ENCODE measurements at regions not wholly inside any gene's neighbourhood (a gene's known extent, or its start where the extent isn't known, plus 50 kb on each side); places are given as distances from the start of the nearest gene placed in this dataset.

DNA sequence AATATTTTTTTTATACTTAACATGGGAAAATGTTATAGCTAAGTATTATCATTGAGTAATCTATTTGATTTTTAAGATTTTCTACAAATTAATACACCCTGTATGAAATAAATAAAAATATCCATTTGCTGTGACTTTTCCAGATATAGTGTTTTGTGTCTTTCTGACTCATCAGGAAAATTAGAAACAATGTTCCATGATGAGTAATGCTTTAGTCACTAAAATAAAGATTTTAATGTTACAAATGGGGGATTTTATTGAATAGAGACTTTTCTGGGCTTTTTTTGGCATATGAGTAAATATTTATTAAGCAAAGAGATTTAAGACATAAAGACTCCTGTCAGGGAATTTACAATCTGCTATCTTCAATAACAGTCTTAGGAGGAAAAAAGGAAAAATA lies 279.2 kb upstream of the NOCT start:
- Histone ChIP-seq H3K4me1 (ENCODE audit: insufficient read depth, low read length) (no peaks in the 10 kb centered on the region), H3K4me3 (ENCODE audit: low read length) (no peak overlapping the region), H3K27me3 (ENCODE audit: insufficient read depth, low read length, poor library complexity, severe bottlenecking) (no peaks in the 10 kb centered on the region), H3K27ac (ENCODE audit: low read depth, low read length) (no peak overlapping the region), H3K9me3 (ENCODE audit: low read length) (no peaks in the 10 kb centered on the region), H3K36me3 (ENCODE audit: insufficient read depth, low read length) (no peaks in the 10 kb centered on the region)
- peaks cover 2 to 5% (median 4%) of the 10 kb centered on the region in 5 donors for H3K9me3 Mint-ChIP-seq
- no peak overlapping the region for H3K4me3 Mint-ChIP-seq
- no peaks in the 10 kb centered on the region for H3K36me3 Mint-ChIP-seq
- no peaks in the 10 kb centered on the region for H3K4me1 Mint-ChIP-seq
- POLR2A ChIA-PET: no interaction called here
- peak overlapping the region in 1 of 8 donors; percentile 10 for H3K27ac Mint-ChIP-seq
- H3K27me3 Mint-ChIP-seq: no peaks in the 10 kb centered on the region
- no peak for DNase-seq
- CTCF ChIA-PET: no interaction called here

DNA sequence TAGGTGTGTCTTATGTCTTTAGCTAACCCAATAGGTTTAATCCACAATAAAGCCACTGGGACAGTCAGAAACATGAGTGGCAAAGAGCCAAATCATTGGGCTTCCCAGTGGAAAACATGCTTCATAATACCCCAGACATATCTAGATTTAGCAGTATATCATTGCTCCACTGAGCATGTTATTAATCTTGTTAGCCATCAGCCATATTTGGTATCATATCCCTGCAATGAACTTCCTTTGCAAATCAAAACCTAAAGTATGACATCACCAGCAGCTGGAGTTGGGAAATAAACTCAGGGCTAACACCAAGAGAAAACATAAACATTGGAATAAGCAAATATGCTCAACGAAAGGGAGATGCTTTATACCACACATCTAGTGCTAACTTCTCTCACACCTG lies 280.8 kb upstream of the NOCT start:
- Histone ChIP-seq H3K9me3 (ENCODE audit: low read length) (no peaks in the 10 kb centered on the region), H3K36me3 (ENCODE audit: insufficient read depth, low read length) (no peaks in the 10 kb centered on the region), H3K27ac (ENCODE audit: low read depth, low read length) (no peak overlapping the region), H3K4me3 (ENCODE audit: low read length) (no peak overlapping the region), H3K27me3 (ENCODE audit: insufficient read depth, low read length, poor library complexity, severe bottlenecking) (no peaks in the 10 kb centered on the region), H3K4me1 (ENCODE audit: insufficient read depth, low read length) (no peaks in the 10 kb centered on the region)
- Mint-ChIP-seq H3K9me3 (peaks cover 0 to 5% (median 4%) of the 10 kb centered on the region in 5 donors), H3K36me3 (no peaks in the 10 kb centered on the region), H3K27ac (no peak overlapping the region), H3K27me3 (no peaks in the 10 kb centered on the region), H3K4me3 (no peak overlapping the region), H3K4me1 (no peaks in the 10 kb centered on the region)
- CTCF ChIA-PET: no interaction called here
- POLR2A ChIA-PET: no interaction called here
- no peak for DNase-seq

DNA sequence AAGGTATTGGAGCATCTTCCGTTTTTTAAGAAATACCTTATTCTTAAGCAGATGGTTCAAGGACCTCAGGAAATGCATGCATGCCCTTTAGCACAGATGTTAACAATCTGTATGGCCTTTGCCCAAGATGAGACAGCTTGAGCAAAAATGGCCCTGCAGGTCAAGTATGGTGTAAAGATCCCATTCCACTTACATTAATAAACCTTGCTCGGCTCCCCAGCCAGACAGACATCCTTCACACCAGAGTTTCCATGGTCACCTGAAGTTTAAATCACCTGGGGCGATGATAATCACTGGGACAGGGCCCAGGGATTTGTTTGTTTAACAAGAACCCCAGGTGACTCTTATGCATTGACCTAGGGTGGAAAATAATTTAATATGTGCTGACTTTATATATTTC lies 287.0 kb upstream of the NOCT start:
- ChIA-PET POLR2A (no interaction called here), CTCF (no interaction called here)
- no peak overlapping the region for H3K27ac Mint-ChIP-seq
- H3K36me3 Mint-ChIP-seq: no peaks in the 10 kb centered on the region
- no peaks in the 10 kb centered on the region for H3K4me1 Mint-ChIP-seq
- no peak overlapping the region for H3K4me3 Mint-ChIP-seq
- peaks cover 4 to 6% of the 10 kb centered on the region in 2 donors for H3K27me3 Mint-ChIP-seq
- DNase-seq: no peak
- Histone ChIP-seq H3K27ac (ENCODE audit: low read depth, low read length) (no peak overlapping the region), H3K9me3 (ENCODE audit: low read length) (no peaks in the 10 kb centered on the region), H3K4me1 (ENCODE audit: insufficient read depth, low read length) (no peaks in the 10 kb centered on the region), H3K4me3 (ENCODE audit: low read length) (no peak overlapping the region), H3K27me3 (ENCODE audit: insufficient read depth, low read length, poor library complexity, severe bottlenecking) (no peaks in the 10 kb centered on the region), H3K36me3 (ENCODE audit: insufficient read depth, low read length) (no peaks in the 10 kb centered on the region)
- peaks cover 0 to 5% (median 3%) of the 10 kb centered on the region in 5 donors for H3K9me3 Mint-ChIP-seq

DNA sequence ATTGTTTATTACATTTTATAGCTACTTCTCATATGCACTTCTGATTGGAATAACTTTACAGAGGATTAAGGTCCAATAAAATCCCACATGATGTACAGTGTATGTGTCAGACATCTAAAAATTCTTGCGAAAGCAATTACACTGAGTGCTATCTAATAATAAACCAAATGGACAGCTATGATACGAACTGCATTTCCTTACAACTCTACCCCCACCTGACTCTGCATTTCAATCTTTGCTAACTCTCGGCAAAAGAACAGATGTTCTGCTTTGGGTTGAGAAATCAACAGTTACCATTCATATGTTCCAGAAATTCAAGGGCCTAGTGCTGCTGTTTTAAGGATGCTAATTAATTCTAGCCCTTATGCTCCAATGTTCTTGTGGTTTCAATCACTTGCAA lies 287.9 kb upstream of the NOCT start:
- H3K27me3 ChIP-seq (ENCODE audit: insufficient read depth, low read length, poor library complexity, severe bottlenecking): no peaks in the 10 kb centered on the region
- no peaks in the 10 kb centered on the region for H3K36me3 ChIP-seq (ENCODE audit: insufficient read depth, low read length)
- POLR2A ChIA-PET: no interaction called here
- H3K4me3 ChIP-seq (ENCODE audit: low read length): no peak overlapping the region
- H3K9me3 Mint-ChIP-seq: peaks cover 0 to 3% (median 2%) of the 10 kb centered on the region in 5 donors
- CTCF ChIA-PET: no interaction called here
- H3K9me3 ChIP-seq (ENCODE audit: low read length): no peaks in the 10 kb centered on the region
- H3K27me3 Mint-ChIP-seq: peaks cover 4 to 6% of the 10 kb centered on the region in 2 donors
- no peaks in the 10 kb centered on the region for H3K36me3 Mint-ChIP-seq
- H3K27ac ChIP-seq (ENCODE audit: low read depth, low read length): no peak overlapping the region
- H3K4me1 Mint-ChIP-seq: no peaks in the 10 kb centered on the region
- no peaks in the 10 kb centered on the region for H3K4me1 ChIP-seq (ENCODE audit: insufficient read depth, low read length)
- DNase-seq: no peak
- H3K4me3 Mint-ChIP-seq: no peak overlapping the region
- H3K27ac Mint-ChIP-seq: no peak overlapping the region

DNA sequence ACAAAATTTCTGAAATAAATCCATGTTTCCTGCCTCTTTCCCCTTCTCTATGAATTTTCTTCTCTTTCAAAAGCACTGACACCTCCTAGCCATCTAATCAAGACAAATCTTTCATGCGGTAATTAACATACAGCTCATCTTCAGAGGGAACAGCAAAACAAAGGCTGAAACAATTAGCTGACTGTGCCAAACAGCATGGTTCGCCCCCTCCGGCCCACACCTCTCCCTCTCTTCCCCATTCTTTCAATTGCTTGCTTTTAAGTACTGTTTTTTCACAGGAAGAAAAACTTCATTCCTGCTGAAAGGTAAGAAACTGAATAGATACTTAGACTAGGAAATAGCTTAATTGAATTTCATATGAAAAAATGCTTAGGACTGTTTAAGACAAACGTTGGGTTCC lies 291.1 kb upstream of the NOCT start:
- Histone ChIP-seq H3K9me3 (ENCODE audit: low read length) (no peaks in the 10 kb centered on the region), H3K36me3 (ENCODE audit: insufficient read depth, low read length) (no peaks in the 10 kb centered on the region), H3K27ac (ENCODE audit: low read depth, low read length) (no peak overlapping the region), H3K4me3 (ENCODE audit: low read length) (no peak overlapping the region), H3K4me1 (ENCODE audit: insufficient read depth, low read length) (no peaks in the 10 kb centered on the region), H3K27me3 (ENCODE audit: insufficient read depth, low read length, poor library complexity, severe bottlenecking) (no peaks in the 10 kb centered on the region)
- Mint-ChIP-seq H3K9me3 (peaks cover 0 to 4% (median 2%) of the 10 kb centered on the region in 5 donors), H3K27me3 (peaks cover 4 to 6% of the 10 kb centered on the region in 2 donors), H3K27ac (no peak overlapping the region), H3K4me1 (no peaks in the 10 kb centered on the region), H3K36me3 (no peaks in the 10 kb centered on the region), H3K4me3 (no peak overlapping the region)
- ChIA-PET POLR2A (no interaction called here), CTCF (no interaction called here)
- no peak for DNase-seq

DNA sequence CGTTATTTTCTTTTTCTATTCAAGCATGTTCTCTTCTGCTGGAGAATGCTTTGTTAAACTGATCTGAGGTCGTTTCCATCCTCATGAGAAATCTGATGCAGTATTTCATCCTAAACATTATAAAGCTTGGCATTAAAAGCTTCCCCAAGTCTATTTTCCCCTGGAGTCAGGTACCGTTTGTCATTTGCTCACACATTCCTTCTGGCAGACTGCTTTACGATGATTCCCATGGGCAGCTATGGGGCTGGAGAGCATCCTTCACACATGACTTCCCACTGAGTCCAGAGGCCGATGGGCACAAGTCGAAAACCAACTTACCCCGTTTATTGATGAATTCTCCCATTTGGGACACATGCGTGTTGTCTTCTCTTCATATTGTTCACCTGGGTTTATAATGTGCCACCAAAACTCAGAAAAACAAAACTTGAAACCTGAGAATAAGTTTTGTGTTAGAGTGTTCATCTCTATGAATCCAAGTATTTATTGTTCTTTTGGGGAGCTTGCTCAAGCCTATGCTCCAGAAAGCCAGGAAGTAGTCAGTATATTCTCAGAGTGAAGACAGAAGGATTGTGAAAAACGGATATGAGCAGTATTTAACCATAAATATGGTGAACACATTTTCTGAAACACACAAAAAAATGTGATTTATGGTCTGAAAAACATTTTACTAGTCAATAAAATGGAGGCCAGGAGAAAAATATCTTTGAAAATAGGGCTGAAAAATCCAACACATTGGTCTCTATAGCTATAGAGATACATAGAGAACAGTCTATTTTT lies 298.8 kb upstream of the NOCT start:
- Histone ChIP-seq H3K9me3 (ENCODE audit: low read length) (no peaks in the 10 kb centered on the region), H3K36me3 (ENCODE audit: insufficient read depth, low read length) (no peaks in the 10 kb centered on the region), H3K27me3 (ENCODE audit: insufficient read depth, low read length, poor library complexity, severe bottlenecking) (no peaks in the 10 kb centered on the region), H3K27ac (ENCODE audit: low read depth, low read length) (no peak overlapping the region), H3K4me1 (ENCODE audit: insufficient read depth, low read length) (no peaks in the 10 kb centered on the region), H3K4me3 (ENCODE audit: low read length) (no peak overlapping the region)
- no peak for DNase-seq
- ChIA-PET CTCF (no interaction called here), POLR2A (no interaction called here)
- no peak overlapping the region for H3K4me3 Mint-ChIP-seq
- H3K36me3 Mint-ChIP-seq: no peaks in the 10 kb centered on the region
- H3K27me3 Mint-ChIP-seq: no peaks in the 10 kb centered on the region
- no peaks in the 10 kb centered on the region for H3K4me1 Mint-ChIP-seq
- H3K9me3 Mint-ChIP-seq: peaks cover 0 to 6% (median 3%) of the 10 kb centered on the region in 5 donors
- H3K27ac Mint-ChIP-seq: no peak overlapping the region

DNA sequence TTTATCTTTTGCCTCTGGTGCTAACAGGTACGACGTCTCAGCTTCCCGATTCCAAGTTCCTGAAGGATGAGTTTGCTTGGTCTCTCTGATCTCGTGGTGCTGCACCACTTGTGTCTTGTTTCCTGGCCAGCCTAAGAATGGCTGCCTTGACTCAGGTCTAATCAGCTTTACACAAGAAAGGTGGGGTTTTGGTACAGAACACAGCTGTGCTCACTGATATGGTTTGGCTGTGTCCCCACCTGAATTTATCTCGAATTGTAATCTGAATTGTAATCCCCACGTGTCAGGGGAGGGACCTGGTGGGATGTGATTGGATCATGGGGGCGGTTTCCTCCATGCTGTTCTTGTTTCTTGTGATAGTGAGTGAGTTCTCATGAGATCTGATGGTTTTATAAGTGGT lies 305.3 kb upstream of the NOCT start:
- H3K27ac Mint-ChIP-seq: no peak overlapping the region
- no peak overlapping the region for H3K4me3 ChIP-seq (ENCODE audit: low read length)
- H3K36me3 Mint-ChIP-seq: no peaks in the 10 kb centered on the region
- H3K36me3 ChIP-seq (ENCODE audit: insufficient read depth, low read length): no peaks in the 10 kb centered on the region
- CTCF ChIA-PET: interaction anchor here (1.2 kb wide), 1 partner anchor 12 kb away, joined by 3 read pairs; no protein-coding TSS in a partner anchor
- H3K4me3 Mint-ChIP-seq: no peak overlapping the region
- no peaks in the 10 kb centered on the region for H3K4me1 ChIP-seq (ENCODE audit: insufficient read depth, low read length)
- H3K27me3 Mint-ChIP-seq: peaks cover 0 to 4% of the 10 kb centered on the region in 2 donors
- POLR2A ChIA-PET: no interaction called here
- H3K27me3 ChIP-seq (ENCODE audit: insufficient read depth, low read length, poor library complexity, severe bottlenecking): no peaks in the 10 kb centered on the region
- no peak for DNase-seq
- H3K27ac ChIP-seq (ENCODE audit: low read depth, low read length): no peak overlapping the region
- no peaks in the 10 kb centered on the region for H3K9me3 ChIP-seq (ENCODE audit: low read length)
- H3K4me1 Mint-ChIP-seq: no peaks in the 10 kb centered on the region
- H3K9me3 Mint-ChIP-seq: peaks cover 0 to 8% (median 0%) of the 10 kb centered on the region in 5 donors

DNA sequence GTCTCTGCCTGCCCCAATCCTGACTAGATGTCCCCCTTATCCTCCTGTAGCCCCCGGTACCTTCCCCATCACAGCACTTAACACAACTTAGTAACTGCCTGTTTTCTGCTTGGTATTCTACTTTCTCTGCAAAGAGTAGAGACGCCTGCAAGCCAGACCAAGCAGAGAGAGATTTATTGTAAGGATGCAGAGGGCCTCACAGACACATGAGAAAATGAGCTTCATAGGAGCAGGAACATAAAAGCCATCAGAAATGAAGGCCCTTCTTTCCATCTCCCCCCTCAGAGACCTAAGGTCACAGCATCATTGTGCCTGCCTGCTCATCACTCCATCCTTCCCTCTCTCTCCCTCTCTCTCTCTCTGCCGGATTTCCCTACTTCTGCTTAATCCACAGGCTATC lies 305.7 kb upstream of the NOCT start:
- Histone ChIP-seq H3K4me1 (ENCODE audit: insufficient read depth, low read length) (no peaks in the 10 kb centered on the region), H3K4me3 (ENCODE audit: low read length) (no peak overlapping the region), H3K27me3 (ENCODE audit: insufficient read depth, low read length, poor library complexity, severe bottlenecking) (no peaks in the 10 kb centered on the region), H3K36me3 (ENCODE audit: insufficient read depth, low read length) (no peaks in the 10 kb centered on the region), H3K27ac (ENCODE audit: low read depth, low read length) (no peak overlapping the region), H3K9me3 (ENCODE audit: low read length) (no peaks in the 10 kb centered on the region)
- Mint-ChIP-seq H3K4me3 (no peak overlapping the region), H3K9me3 (peaks cover 0 to 8% (median 0%) of the 10 kb centered on the region in 5 donors), H3K36me3 (no peaks in the 10 kb centered on the region), H3K27me3 (peaks cover 0 to 4% of the 10 kb centered on the region in 2 donors), H3K4me1 (no peaks in the 10 kb centered on the region), H3K27ac (no peak overlapping the region)
- no peak for DNase-seq
- POLR2A ChIA-PET: no interaction called here
- CTCF ChIA-PET: interaction anchor here (1.2 kb wide), 1 partner anchor 11 kb away, joined by 3 read pairs; no protein-coding TSS in a partner anchor

All from CD8-positive, alpha-beta memory T cell (primary cell).